ENCODE measurements at regions not wholly inside any gene's neighbourhood (a gene's known extent, or its start where the extent isn't known, plus 50 kb on each side); places are given as distances from the start of the nearest gene placed in this dataset.
"Not testable (repeated sequence)": the region's sequence is repeated elsewhere in the genome, so short reads cannot be mapped to it uniquely, and the experiment has no call there.

DNA sequence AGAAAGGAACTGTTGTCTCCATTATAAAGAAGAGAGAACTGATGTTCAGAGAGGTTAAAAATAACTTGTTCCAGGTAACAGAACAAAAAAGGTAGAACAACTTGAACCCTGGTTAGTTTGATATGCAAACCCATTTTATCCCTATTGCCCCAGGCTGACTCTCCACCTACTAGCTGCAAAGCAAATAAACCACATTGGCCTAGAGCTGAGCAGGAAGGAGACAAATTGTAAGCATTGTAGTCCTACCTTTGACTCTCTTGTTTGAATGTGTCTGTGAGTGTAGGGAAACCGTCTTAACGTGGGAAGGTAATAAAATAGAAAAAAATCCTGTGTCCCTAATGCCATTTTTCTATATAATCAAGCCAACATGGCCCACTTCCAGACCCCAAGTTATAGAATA, 126.4 kb downstream of the CCER1 start:
- no peak for DNase-seq

DNA sequence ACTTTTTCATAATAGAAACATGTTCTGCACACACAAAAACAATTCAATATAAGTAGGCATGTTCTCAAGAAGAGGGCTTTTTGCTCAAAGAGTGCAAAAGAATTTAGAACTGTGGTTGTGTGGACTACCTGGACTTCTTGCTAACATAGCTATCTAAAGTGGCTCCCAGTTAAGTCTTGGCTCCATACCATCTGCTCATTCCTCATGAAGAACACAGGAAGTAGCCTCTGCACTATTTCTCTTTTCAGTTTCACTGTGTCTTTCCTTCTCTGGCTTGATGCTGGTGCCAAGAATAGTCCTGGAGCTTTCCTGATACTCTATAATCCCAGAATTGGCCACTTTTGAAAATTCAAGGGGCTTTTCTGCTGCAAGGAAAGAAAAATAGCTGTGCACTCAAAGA, 127.4 kb downstream of the CCER1 start:
- no peak for DNase-seq

GRCh38 chr12:90826036-90826435, 128.9 kb downstream of the CCER1 start:
- no peak for DNase-seq

- no peak for DNase-seq
Observed at GRCh38 chr12:90823859-90824258, 131.1 kb downstream of the CCER1 start.

DNA sequence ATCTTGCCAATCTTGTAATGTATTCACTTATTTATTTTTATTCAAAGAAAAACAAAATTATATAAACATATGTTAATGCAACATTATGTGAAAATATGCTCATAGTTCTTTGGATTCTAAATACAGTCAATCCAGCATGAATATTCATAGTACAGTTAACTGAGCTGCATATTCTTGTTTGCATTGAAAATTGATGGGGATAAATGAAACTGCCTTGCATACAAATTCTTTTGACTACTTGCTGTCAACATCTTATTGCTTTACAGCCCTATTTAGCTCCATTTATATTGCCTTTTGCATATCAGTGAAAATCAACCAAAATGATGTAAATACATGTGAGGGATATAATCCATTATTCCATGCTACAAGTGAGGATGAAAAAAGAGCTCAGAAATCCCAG, 135.3 kb downstream of the CCER1 start:
- DNase-seq, result no peak

DNA sequence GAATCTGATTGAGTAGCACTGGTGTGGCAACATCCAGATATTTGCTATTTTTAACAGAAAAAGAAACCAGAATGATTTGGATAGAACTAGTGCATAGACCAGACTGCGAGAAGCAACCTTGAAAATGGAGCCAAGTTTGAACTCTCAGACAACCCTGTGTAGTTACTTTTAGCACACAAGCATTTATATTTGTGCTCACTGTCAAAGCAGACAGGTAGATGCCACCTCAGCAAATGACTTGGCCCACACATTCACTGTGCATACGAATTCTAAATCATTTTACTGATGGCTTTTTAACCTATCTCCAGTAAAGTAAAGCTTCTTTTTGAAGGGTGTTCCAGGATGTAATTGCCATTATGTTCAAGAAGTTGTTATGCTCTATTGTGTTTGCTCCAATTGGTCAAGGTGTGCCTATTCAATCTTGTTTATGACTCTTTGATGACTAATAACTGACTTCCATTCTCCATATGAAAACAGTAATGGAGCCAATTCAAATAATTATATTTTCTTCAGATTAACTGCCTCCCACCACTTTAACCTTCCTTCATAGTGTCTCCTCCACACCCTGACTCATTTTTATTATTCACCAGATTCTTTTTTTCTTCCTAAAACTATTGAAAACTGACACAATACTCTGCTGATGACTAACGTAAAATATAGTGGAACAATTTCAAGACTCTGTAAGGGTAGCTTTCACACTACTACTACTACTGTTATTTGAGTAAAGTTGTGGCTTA, 138.5 kb downstream of the CCER1 start:
- no peak for DNase-seq

DNA sequence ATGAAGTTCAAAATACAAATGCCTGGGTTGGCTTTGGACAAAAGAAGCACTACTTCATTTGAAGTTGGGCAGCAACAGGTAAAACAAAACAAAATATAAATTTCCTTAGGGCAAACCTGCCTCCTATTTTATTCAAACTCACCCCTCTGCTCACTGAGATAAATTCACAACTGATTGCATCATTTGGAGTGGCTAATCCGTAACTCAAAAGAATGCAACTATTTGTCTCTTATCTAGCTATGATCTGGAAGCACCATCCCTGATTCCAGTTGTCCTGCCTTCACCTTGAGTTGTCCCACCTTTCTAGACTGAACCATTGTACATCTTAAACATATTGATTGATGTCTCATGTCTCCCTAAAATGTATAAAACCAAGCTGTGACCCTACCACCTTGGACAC, 145.0 kb downstream of the CCER1 start:
- no peak for DNase-seq

- DNase-seq, result no peak
Observed at GRCh38 chr12:90808568-90808967, 146.4 kb downstream of the CCER1 start.

DNA sequence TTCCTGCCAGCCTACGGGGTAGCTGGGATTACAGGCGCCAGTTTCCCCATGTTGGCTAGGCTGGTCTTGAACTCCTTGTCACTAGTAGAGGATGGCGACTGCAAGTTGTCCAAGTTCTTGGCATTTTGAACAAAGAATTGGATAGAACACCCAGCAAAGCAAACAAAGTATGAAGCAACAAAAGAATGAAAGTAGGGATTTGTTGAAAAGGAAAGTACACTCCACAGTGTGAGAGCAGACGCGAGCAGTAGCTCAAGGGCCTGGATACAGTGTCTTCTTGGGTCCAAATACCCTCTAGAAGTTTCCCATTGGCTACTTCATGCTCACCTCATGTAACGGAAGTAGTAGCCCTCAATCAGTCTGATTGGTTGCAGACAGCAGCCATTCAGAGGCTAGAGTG, 152.2 kb downstream of the CCER1 start:
- DNase-seq, result no peak

- no peak for DNase-seq
Observed at GRCh38 chr12:90801776-90802175, 153.2 kb downstream of the CCER1 start.

GRCh38 chr12:90794212-90794611, 160.8 kb downstream of the CCER1 start:
- no peak for DNase-seq

DNA sequence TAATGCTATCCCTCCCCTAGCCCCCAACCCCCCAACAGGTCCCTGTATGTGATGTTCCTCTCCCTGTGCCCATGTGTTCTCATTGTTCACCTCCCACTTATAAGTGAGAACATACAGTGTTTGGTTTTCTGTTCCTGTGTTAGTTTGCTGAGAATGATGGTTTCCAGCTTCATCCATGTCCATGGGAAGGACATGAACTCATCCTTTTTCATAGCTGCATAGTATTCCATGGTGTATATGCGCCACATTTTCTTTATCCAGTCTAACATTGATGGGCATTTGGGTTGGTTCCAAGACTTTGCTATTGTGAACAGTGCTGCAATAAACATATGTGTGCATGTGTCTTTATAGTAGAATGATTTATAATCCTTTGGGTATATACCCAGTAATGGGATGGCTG, 162.3 kb downstream of the CCER1 start:
- DNase-seq, result not testable (repeated sequence)

DNA sequence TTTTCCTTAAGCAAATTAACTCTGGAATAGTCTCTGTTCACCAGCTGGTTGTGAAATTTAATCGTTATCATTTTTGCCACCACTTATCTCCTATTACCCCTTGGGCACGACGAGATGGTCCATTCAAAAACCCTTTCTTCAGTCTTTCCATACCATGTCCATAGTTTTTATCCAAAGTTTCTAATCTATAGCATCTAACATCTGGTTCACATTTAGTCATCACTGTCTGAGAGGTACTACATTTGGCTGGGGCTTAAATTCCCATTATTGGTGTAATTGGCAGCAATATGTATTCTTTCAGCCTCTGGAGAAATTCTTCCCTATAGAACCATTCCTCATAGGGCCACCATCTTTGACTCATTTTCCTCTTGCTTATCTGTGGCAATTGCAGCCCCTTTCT, 163.5 kb downstream of the CCER1 start:
- no peak for DNase-seq

GRCh38 chr12:90790747-90791146, 164.2 kb downstream of the CCER1 start:
- DNase-seq, result no peak

GRCh38 chr12:90773491-90773890, 181.5 kb downstream of the CCER1 start:
- DNase-seq, result no peak

- DNase-seq, result no peak
Observed at GRCh38 chr12:90770861-90771260, 184.1 kb downstream of the CCER1 start.

DNA sequence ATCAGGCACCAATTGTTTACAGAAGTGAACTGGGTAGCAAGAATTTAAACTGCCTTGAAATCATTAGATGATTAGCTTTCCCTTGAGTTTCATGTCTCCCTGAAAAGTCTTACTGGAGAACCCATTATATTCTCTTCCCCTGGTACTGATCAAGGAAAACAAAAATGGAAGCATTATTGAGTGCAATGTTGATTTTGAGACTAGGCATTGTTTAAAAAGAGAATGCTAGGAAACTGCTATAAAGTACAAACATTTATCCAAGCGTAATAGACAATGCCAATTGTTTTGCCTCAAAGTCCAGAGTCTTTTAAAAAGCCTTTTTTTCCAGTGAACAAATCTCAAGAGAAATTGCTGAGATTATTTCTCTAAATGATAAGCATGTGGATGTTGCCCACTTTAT, 197.0 kb downstream of the CCER1 start:
- DNase-seq, result no peak

DNA sequence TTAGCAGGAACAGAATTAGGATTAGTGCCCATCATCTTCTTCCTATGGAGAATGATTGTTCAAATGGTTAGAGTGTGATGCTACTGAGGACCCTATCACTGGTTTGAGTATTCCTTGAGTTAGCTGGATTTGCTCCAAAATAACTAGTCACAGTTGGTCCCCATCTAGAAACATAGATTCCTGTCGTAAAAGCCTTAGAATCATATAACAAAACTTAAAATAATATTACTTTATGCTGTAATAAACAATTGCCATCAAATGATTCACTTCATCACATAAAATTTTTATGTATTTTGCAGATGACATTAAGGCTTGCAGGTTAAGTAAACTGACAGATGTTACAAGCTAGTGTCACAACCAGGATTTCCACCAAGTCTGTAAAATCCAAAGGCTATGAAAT, 209.8 kb downstream of the CCER1 start:
- no peak for DNase-seq

DNA sequence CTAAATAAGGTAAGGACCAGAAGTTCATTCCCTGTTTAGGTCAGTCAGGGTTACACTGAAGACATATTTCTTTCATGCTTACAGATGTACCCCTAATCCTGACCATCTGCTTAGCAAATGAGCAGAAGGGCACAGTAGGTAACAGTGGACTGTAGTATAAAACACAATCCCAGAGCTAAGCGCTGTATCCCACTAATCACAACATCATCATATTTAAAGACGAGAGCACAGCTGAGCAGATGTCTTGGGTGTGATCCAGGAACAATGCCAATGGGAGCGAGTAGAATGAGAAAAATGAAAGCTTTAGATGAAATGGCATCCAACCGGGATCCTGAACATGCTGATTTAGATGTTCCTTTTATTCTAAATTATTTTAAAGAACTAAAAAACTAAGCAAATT, 213.4 kb downstream of the CCER1 start:
- no peak for DNase-seq

DNA sequence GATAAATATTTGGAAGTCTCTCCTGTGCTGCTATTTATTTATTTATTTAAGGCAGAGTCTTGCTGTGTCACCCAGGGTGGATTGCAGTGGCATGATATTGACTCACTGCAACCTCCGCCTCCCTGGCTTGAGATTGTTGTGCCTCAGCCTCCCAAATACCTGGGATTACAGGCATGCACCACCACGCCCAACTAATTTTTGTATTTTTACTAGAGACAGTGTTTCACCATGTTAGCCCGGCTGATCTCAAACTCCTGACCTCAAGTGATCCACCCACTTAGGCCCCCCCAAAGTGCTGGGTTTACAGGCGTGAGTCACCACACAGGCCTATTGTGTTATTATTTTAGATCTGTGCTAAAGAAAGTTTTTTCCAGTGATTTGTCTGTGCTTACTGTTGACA, 225.2 kb downstream of the CCER1 start:
- no peak for DNase-seq

DNA sequence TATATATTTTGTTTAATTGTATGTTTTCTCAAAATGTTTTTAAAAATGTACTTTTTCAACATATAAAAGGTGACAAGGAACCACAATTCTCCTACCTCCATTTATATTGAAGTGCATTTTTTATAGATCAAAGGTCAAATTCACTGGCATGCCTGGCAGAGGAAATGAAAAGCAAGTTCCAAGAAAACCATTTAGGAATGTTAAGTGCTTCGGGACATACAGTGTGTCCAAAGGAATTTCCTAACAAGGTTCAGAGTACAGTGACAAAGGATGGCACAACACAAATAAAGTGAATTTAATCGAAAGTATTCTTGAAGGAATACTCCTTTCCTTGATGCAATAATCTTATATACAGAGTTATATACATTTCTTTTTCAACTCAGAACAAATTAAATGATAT, 242.3 kb downstream of the CCER1 start:
- no peak for DNase-seq

GRCh38 chr12:90710711-90711110, 244.3 kb downstream of the CCER1 start:
- no peak for DNase-seq

DNA sequence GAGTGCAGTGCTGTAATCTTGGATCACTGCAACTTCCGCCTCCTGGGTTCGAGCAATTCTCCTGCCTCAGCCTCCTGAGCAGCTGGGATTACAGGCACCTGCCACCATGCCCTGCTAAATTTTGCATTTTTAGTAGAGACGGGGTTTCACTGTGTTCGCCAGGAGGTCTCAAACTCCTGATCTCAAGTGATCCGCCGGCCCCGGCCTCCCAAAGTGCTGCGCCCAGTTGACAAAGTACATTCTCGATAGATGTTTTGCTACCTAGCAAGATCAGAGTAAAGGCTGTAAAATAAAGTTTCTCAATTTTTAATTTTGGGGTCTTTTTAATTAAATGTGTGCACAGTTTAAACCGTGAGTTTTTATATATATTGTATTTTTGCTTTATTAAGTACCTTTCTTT, 248.9 kb downstream of the CCER1 start:
- no peak for DNase-seq

GRCh38 chr12:90695415-90695814, 259.6 kb downstream of the CCER1 start:
- no peak for DNase-seq

GRCh38 chr12:90690120-90690519, 264.9 kb downstream of the CCER1 start:
- DNase-seq, result no peak

GRCh38 chr12:90687682-90688081, 267.3 kb downstream of the CCER1 start:
- not testable (repeated sequence) for DNase-seq
